Nephron (organoid): ENCODE measurements at regions not wholly inside any gene's neighbourhood (a gene's known extent, or its start where the extent isn't known, plus 50 kb on each side); places are given as distances from the start of the nearest gene placed in this dataset.

ENCODE experiments used
- H3K27ac Mint-ChIP-seq, 3 experiments: 2 replicates each; pipeline ENCODE4 v1.8.0; 2020; ENCODE audit warnings: mixed read lengths in 3 of 3, mild to moderate bottlenecking in 2 of 3, moderate library complexity in 1 of 3
- H3K27me3 Mint-ChIP-seq: 2 replicates; pipeline ENCODE4 v1.8.0; 2021; ENCODE audit warnings: low read depth, mild to moderate bottlenecking, moderate library complexity, mixed read lengths
- H3K36me3 Mint-ChIP-seq: 2 replicates; pipeline ENCODE4 v1.8.0; 2020; ENCODE audit warnings: low read depth, mixed read lengths
- H3K4me1 Mint-ChIP-seq: 2 replicates; pipeline ENCODE4 v1.8.0; 2020; ENCODE audit warnings: mixed read lengths
- H3K4me3 Mint-ChIP-seq, 3 experiments: 2 replicates each; pipeline ENCODE4 v1.8.0; 2020; ENCODE audit warnings: mild to moderate bottlenecking in 3 of 3, mixed read lengths in 3 of 3, moderate library complexity in 2 of 3
- H3K9me3 Mint-ChIP-seq: 2 replicates; pipeline ENCODE4 v1.8.0; 2020; ENCODE audit warnings: mixed read lengths
- TF ChIP-seq, protein P1 (sequence below), 3 experiments: fragments of 200-600 bp; sonication (generic); IDR thresholded peaks; one replicate each; pipeline ENCODE4 v1.5.0; 2021; ENCODE audit warnings: antibody characterized with exemption in 3 of 3; ENCODE audit not compliant: unreplicated experiment in 3 of 3

DNA sequence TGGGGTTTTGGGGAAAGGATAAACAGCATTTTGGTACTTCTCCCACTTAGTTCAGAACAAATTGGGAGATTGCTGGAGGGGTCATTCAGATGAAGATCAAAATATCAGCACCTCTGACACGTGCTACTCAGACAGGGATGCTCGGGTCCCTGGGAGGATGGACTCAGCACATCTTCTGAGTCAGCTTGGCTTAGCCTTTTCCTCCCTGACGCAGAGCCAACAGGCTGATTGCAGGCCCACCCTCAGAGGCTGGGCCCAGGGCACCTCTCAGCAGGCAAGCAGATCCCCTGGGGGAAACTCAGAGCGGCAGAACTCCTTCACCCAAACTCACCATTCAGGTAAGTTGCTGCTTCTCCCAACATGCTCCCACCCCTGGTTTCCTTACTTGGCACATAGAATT is 304.9 kb downstream of the TLE3 start:
- peaks cover 31% of the 10 kb centered on the region for H3K27me3 Mint-ChIP-seq
- no peak overlapping the region for H3K27ac Mint-ChIP-seq
- H3K4me1 Mint-ChIP-seq: peaks cover 12% of the 10 kb centered on the region
- no peaks in the 10 kb centered on the region for H3K36me3 Mint-ChIP-seq
- H3K9me3 Mint-ChIP-seq: peaks cover 13% of the 10 kb centered on the region
- H3K4me3 Mint-ChIP-seq: no peak overlapping the region
- TF ChIP-seq, protein P1, sequence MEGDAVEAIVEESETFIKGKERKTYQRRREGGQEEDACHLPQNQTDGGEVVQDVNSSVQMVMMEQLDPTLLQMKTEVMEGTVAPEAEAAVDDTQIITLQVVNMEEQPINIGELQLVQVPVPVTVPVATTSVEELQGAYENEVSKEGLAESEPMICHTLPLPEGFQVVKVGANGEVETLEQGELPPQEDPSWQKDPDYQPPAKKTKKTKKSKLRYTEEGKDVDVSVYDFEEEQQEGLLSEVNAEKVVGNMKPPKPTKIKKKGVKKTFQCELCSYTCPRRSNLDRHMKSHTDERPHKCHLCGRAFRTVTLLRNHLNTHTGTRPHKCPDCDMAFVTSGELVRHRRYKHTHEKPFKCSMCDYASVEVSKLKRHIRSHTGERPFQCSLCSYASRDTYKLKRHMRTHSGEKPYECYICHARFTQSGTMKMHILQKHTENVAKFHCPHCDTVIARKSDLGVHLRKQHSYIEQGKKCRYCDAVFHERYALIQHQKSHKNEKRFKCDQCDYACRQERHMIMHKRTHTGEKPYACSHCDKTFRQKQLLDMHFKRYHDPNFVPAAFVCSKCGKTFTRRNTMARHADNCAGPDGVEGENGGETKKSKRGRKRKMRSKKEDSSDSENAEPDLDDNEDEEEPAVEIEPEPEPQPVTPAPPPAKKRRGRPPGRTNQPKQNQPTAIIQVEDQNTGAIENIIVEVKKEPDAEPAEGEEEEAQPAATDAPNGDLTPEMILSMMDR (IDR thresholded peaks at IDR 0.05; ENCODE audit: unreplicated experiment in 3 of 3): no peak

GRCh38 chr15:69793431-69793780 is 304.3 kb downstream of the TLE3 start:
- H3K4me1 Mint-ChIP-seq: peaks cover 12% of the 10 kb centered on the region
- peaks cover 37% of the 10 kb centered on the region for H3K27me3 Mint-ChIP-seq
- peaks cover 13% of the 10 kb centered on the region for H3K9me3 Mint-ChIP-seq
- no peaks in the 10 kb centered on the region for H3K36me3 Mint-ChIP-seq
- H3K27ac Mint-ChIP-seq: no peak overlapping the region
- H3K4me3 Mint-ChIP-seq: no peak overlapping the region
- TF ChIP-seq, protein P1 (IDR thresholded peaks at IDR 0.05; ENCODE audit: unreplicated experiment in 3 of 3): no peak

DNA sequence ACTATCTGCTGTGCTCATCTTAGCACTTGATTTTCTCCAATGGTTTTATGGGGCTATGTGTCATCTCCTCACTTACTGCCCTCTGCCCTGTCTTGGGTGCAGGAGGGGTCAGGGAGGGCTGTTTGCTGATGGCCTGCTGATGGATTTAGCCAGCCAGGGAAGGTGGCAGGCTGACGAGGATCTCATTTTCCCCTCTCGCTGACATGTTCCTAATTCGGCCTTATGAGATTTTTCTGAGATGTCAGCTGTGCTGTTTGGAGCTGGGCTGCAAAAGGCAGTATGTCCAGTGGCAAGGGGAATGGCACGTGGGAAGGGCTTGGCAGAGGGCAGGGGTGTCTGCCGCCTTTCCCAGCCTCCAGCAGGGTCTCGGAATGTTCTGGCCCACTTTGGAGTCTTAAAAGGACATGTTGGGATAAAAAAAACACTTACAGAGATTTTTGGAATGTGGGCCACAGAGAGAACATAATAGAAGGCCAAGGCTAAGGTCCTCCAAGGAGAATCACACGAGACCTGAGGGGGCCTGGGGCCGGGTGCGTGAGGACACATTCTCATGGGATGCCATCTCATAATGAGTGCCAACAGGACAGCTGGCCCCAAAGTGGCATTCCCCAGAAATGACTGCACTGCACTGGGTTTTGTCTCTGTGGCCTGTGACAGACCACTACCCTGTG is 303.8 kb downstream of the TLE3 start:
- Mint-ChIP-seq H3K9me3 (peaks cover 13% of the 10 kb centered on the region), H3K4me3 (no peak overlapping the region), H3K4me1 (peaks cover 16% of the 10 kb centered on the region), H3K27me3 (peaks cover 42% of the 10 kb centered on the region), H3K27ac (no peak overlapping the region), H3K36me3 (no peaks in the 10 kb centered on the region)
- TF ChIP-seq, protein P1 (IDR thresholded peaks at IDR 0.05; ENCODE audit: unreplicated experiment in 3 of 3): no peak

DNA sequence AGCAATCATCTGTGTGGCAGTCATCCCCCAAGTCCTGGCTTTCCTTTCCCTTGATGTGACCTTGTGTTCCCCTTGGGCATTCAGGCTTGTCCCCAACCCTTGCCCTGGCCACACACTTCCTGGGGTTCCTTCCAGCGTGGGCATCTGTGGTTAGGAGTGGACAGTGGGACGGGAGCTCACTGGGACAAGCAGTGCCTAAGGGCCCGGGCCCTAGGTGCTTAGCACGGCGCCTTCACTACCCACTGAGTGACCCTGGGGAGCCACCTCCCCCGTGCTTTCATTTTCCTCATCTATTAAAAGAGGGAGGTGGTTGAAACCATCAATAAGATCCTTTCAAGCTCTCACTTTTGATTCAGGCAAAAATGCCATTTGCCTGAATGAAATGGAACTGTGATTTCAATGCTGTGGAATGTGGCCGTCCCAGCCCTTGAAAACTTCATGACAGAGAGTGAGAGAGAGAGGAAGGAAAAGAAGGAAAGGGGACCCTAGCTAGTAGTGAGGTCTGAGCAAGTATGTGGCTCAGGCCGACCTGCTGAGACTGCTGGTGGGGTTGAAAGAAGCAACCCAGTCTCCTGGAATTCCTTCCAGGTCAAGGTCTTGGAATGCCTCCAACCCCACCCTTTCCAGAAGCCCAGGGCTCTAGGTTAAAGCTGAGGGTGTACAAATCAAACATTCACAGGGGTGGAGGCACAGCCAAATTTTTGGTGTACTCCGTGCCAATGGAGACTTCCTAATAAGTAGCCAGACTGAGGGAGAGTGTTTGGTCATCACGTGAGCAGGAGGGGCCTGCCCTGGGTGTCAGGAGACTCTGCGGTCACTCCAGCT is 302.9 kb downstream of the TLE3 start:
- Mint-ChIP-seq H3K4me1 (peaks cover 19% of the 10 kb centered on the region), H3K27ac (peak overlapping the region in 2 of 3 experiments; percentile 68), H3K4me3 (no peak overlapping the region), H3K36me3 (no peaks in the 10 kb centered on the region), H3K9me3 (peaks cover 13% of the 10 kb centered on the region), H3K27me3 (peaks cover 46% of the 10 kb centered on the region)
- TF ChIP-seq, protein P1 (IDR thresholded peaks at IDR 0.05; ENCODE audit: unreplicated experiment in 3 of 3): no peak

DNA sequence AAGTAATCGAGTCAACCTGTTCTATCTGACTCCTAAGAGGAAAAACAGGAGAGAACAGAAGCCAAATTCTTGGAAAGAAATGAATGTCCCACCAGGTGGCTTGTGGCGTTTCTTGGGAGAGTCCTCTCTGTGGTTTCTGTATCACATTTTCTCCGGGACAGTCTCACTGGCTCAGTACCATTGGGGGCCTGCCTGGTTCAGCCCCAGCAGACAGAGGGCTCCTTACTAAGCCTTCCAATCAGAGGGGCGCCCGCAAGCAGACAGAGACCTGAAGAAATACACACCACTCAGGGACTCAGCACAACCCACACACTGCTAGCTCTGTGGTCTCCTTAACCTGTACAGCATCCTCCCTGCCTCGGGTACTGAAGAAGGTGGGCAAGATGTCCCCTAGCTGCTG is 302.1 kb downstream of the TLE3 start:
- H3K36me3 Mint-ChIP-seq: no peaks in the 10 kb centered on the region
- H3K9me3 Mint-ChIP-seq: peaks cover 13% of the 10 kb centered on the region
- H3K27ac Mint-ChIP-seq: no peak overlapping the region
- TF ChIP-seq, protein P1 (IDR thresholded peaks at IDR 0.05; ENCODE audit: unreplicated experiment in 3 of 3): no peak
- peaks cover 43% of the 10 kb centered on the region for H3K27me3 Mint-ChIP-seq
- peaks cover 19% of the 10 kb centered on the region for H3K4me1 Mint-ChIP-seq
- no peak overlapping the region for H3K4me3 Mint-ChIP-seq
